SU-DHL-6 (cell line): ENCODE measurements at regions not wholly inside any gene's neighbourhood (a gene's known extent, or its start where the extent isn't known, plus 50 kb on each side); places are given as distances from the start of the nearest gene placed in this dataset.

Experiments
- EZH2phosphoT487 ChIP-seq: fragments of 200-600 bp; sonication (generic), shearing (Covaris generic); conservative IDR thresholded peaks from 2 replicates; pipeline ENCODE4 v1.6.1; 2018; ENCODE audit warnings: mild to moderate bottlenecking, antibody characterized with exemption, low read length, moderate library complexity, mixed read lengths
- TF ChIP-seq, protein P1 (sequence below): fragments of 200-600 bp; sonication (generic); IDR thresholded peaks from one replicate; pipeline ENCODE4 v1.5.1; 2017; ENCODE audit warnings: antibody characterized with exemption, mild to moderate bottlenecking, low read length, moderate library complexity; ENCODE audit not compliant: insufficient read depth, poor library complexity, severe bottlenecking

DNA sequence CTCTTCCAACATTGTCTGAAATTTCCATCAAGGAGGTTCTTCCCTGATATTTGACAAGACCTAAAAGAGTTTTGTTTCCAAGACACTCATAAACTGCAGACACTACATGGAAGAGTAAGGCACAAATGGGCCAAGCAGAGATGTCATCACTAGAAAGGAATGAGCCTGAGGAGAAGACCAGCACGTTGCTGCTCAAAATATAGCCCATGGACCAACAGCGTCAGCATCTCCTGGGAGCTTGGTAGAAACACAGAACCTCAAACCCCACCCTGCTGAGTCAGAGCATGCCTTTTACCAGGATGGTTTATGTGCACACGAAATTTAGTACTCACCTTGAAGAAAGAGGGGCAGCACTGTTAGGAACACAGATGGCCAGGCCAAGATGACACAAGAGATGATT lies 128.7 kb upstream of the MID1 start:
- TF ChIP-seq, protein P1, sequence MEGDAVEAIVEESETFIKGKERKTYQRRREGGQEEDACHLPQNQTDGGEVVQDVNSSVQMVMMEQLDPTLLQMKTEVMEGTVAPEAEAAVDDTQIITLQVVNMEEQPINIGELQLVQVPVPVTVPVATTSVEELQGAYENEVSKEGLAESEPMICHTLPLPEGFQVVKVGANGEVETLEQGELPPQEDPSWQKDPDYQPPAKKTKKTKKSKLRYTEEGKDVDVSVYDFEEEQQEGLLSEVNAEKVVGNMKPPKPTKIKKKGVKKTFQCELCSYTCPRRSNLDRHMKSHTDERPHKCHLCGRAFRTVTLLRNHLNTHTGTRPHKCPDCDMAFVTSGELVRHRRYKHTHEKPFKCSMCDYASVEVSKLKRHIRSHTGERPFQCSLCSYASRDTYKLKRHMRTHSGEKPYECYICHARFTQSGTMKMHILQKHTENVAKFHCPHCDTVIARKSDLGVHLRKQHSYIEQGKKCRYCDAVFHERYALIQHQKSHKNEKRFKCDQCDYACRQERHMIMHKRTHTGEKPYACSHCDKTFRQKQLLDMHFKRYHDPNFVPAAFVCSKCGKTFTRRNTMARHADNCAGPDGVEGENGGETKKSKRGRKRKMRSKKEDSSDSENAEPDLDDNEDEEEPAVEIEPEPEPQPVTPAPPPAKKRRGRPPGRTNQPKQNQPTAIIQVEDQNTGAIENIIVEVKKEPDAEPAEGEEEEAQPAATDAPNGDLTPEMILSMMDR = no peak
- no peak for TF ChIP-seq EZH2phosphoT487
